ENCODE measurements at regions not wholly inside any gene's neighbourhood (a gene's known extent, or its start where the extent isn't known, plus 50 kb on each side); places are given as distances from the start of the nearest gene placed in this dataset.

GRCh38 chr16:89027281-89027680 lies 50.3 kb upstream of the CBFA2T3 start:
- DNase-seq, result no peak
- no peak for ATAC-seq (ENCODE audit: poor library complexity)
- intact Hi-C loops (cut with DNase I), result no loop called here

GRCh38 chr16:89031715-89032659 lies 55.0 kb upstream of the CBFA2T3 start:
- ATAC-seq (ENCODE audit: poor library complexity) (peak; percentile 60), DNase-seq (peak; percentile 66)
- intact Hi-C loops (cut with DNase I), result no loop called here

- DNase-seq, result peak; percentile 13
- intact Hi-C loops (cut with DNase I), result no loop called here
- ATAC-seq (ENCODE audit: poor library complexity), result no peak
These were observed 56.3 kb upstream of the CBFA2T3 start for GRCh38 chr16:89033304-89033703.

GRCh38 chr16:89033796-89034572 lies 57.0 kb upstream of the CBFA2T3 start:
- ATAC-seq (ENCODE audit: poor library complexity) (no peak), DNase-seq (peak; percentile 32)
- intact Hi-C loops (cut with DNase I), result no loop called here

GRCh38 chr16:89034573-89034961 lies 57.6 kb upstream of the CBFA2T3 start:
- ATAC-seq (ENCODE audit: poor library complexity) (no peak), DNase-seq (peak; percentile 12)
- intact Hi-C loops (cut with DNase I), result no loop called here

DNA sequence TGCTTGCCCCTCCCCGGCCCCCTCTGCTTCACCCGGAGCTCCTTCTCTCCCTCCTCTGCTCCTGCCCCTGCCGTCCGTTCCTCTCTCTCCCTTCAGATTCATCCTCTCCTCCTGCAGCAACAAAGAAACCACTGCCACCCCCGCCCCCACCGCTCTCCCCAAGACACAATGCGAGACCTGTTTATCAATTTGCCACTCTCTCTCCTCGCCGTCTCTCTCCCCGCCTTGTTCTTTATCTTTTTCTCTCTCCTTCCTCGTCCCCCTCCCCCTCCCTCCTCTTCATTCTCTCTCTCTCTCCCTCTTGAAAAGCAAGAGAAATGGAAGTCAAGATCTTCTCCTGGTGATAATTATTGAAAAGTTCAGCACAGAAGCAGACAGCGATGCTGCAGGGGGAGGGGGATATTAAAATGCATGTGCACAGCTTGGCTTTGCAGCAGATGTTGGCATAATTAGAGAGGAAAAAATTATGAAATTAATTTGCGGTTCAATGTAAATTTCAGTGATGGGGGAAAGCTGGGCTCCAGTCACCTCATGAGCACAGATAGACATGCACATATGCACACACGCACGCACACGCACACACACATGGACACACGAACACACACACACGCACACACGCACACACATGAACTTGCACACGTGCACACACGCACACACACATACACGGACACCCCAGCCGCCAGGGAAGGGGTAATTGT lies 58.1 kb upstream of the CBFA2T3 start:
- ATAC-seq (ENCODE audit: poor library complexity) (no peak), DNase-seq (peak; percentile 27)
- intact Hi-C loops (cut with DNase I), result no loop called here

- intact Hi-C loops (cut with DNase I), result no loop called here
- DNase-seq (peak; percentile 27), ATAC-seq (ENCODE audit: poor library complexity) (no peak)
These were observed 57.7 kb upstream of the ACSF3 start for GRCh38 chr16:89035669-89036570.

DNA sequence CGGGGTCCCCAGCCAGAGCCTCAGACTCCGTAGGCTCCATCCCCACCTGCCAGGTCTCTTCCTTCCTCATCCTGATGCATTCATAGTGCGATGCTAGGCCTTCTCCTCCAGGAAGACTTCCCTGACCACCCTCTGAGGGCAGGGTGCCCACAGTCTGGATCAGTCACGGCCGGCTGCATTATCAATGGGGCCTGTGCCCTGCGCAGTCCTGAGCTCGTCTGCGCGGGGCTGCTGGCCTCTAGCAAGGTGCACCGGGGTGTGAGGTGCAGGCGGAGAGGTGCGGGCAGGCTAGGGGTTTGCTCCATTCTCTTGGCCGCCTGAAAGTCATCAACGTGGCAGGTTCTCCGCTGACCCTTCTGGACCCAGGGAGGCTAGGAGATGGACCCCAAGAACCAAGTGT lies 56.9 kb upstream of the ACSF3 start:
- ATAC-seq (ENCODE audit: poor library complexity), result no peak
- peak; percentile 20 for DNase-seq
- intact Hi-C loops (cut with DNase I), result no loop called here

GRCh38 chr16:89037261-89038152 lies 56.1 kb upstream of the ACSF3 start:
- ATAC-seq (ENCODE audit: poor library complexity) (no peak), DNase-seq (peak; percentile 59)
- intact Hi-C loops (cut with DNase I), result no loop called here

- ATAC-seq (ENCODE audit: poor library complexity) (no peak), DNase-seq (peak; percentile 15)
- intact Hi-C loops (cut with DNase I), result no loop called here
These were observed 55.4 kb upstream of the ACSF3 start for GRCh38 chr16:89038221-89038721.

DNA sequence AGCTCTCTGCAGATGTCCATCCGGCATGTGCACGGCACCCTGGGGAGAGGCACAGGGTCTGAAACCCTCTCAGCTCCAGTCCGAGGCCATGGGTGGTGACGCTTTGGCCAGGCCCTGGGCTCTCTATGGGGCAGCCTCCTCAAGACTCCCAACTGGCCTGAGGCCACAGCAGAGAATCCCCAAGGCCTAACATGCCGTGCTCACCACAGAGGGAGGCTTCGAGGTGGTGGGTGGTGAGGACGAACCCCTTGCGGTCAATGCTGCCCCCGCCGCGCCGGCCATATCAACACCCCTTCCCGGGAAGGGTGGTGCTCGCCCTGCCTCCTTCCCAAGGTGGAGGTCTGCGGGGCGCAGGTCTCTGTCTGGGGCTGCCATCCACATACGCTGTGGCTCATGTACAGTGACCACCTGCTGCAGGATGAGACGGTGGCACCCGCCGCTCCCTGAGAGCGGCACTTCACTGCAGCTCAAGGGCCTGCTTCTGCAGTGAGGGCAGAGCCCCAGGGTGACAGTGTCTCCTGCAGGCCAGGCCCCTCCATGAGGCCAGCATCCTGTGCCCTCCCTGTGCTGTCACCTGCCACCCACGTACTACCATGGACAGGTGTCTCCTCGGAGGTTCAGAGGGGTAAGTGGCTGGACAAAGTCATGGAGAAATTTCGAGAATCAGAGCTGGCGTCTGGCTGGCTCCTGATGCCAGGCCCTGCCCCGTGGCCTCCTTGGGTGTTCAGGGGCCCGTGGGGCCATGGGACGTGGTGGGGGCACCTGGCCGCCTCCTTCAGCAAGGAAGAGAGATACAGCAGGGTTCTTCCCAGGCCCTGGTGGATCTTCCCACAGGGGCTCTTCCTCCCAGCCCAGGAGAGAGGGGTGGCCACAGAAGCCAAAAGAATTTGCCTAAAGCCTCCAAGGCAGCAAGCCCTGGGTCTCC lies 54.6 kb upstream of the ACSF3 start:
- DNase-seq (peak; percentile 27), ATAC-seq (ENCODE audit: poor library complexity) (no peak)
- intact Hi-C loops (cut with DNase I), result no loop called here

DNA sequence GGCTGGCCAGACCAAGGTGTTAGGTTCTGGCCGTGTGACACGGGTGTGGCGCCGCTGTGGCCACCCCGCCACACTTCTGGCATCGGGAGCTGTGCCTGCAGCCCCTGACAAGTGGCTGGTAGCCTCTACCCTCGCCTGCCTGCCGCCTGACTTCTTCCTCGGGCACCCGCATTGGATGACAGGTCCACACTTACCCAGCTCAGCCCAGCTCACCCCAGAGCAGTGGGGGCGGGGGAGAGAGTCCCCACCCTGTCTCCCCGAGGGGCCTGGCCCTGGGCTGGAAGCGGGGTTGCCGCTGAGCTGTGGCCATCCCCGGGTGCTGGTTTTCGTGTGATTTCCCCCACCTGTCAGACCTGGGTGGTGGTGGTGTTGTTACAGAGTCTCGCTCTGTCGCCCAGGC lies 53.9 kb upstream of the ACSF3 start:
- ATAC-seq (ENCODE audit: poor library complexity) (no peak), DNase-seq (peak; percentile 34)
- intact Hi-C loops (cut with DNase I), result no loop called here

GRCh38 chr16:89040391-89040790 lies 53.3 kb upstream of the ACSF3 start:
- peak; percentile 12 for DNase-seq
- no peak for ATAC-seq (ENCODE audit: poor library complexity)
- intact Hi-C loops (cut with DNase I), result no loop called here

DNA sequence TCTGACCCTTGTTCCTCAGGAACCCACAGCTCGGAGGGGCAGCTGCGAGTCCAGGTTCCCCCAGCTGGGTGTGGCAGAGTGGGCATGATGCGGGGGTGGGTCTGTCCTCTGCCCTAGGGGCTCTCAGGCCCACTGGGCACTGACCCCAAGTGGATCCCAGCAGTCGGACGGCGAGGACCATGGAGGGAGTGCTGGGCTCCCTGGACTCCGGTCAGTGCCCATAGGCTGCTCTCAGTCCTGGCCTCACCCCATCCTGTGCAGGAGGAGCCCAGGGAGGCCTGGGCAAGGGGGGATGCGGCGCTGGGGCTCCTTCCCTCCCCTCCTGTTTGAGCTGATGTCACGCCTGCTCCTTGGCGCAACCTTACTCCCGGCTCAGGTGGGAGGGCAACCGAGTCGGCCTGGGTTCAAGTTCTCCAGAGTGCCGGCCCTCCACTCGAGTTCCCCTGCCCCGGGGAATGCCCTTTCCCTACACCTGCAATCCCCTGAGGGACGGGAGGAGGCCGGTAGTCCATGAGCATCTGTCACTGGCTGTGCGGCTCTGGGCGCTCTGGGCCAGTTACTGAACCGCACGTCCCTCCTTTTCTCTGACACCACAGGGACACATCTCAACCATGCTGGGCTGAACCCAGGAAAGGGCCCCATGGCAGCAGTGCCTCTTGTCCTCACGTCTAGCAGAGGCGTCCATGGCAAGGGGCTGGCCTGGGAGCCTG lies 52.6 kb upstream of the ACSF3 start:
- DNase-seq, result peak; percentile 30
- ATAC-seq (ENCODE audit: poor library complexity), result no peak
- intact Hi-C loops (cut with DNase I), result no loop called here

DNA sequence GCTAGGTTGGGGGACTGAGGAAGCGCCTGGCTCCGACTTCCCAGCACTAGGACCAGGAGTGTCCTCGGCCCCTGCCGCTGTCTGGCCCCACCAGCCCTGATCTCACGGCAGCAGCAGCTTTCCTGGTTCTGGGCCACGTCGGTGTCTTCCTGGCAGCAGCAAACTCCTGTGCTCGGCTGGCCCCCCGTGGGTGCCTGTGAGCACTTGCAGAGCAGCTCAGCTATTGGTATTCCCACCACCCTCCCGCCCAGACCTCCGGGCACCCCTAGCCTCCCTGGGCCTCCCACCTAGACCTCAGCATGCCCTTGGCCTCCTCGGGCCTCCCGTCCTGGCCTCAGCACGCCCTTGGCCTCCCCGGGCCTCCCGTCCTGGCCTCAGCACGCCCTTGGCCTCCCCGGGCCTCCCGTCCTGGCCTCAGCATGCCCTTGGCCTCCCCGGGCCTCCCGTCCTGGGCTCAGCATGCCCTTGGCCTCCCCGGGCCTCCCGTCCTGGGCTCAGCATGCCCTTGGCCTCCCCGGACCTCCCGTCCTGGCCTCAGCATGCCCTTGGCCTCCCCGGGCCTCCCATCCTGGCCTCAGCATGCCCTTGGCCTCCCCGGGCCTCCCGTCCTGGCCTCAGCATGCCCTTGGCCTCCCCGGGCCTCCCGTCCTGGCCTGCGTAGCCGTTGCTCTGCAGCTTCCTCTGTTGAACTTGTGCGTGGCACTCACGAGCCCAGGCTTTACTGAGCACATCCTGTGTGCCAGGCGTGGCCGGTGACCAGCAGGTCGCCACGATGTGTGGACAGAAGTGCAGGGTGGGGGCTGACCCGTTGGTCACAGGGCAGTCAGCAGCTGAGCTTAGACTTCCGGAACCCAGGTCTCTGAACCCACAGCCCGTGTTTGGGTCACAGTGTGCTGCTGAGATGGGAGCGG lies 51.8 kb upstream of the ACSF3 start:
- peak; percentile 29 for DNase-seq
- intact Hi-C loops (cut with DNase I), result no loop called here
- ATAC-seq (ENCODE audit: poor library complexity), result no peak

Measured in Right ventricle myocardium superior (tissue), 1 donor.